HEK293 (cell line): ENCODE measurements at regions not wholly inside any gene's neighbourhood (a gene's known extent, or its start where the extent isn't known, plus 50 kb on each side); places are given as distances from the start of the nearest gene placed in this dataset.
"Not testable (repeated sequence)": the region's sequence is repeated elsewhere in the genome, so short reads cannot be mapped to it uniquely, and the experiment has no call there.

ENCODE experiments used
- CTCF ChIA-PET: fragments of 350-600 bp; formaldehyde crosslinking; extraction: SDS; loops from one replicate; lab custom pipeline; 2021; ENCODE audit warnings: antibody characterized with exemption; lab: Yijun Ruan, JAX
- POLR2A ChIA-PET: fragments of 300-600 bp; formaldehyde crosslinking; extraction: SDS; loops from one replicate; lab custom pipeline; 2020; ENCODE audit warnings: antibody characterized with exemption, inconsistent platforms; lab: Yijun Ruan, JAX
- H3K27ac ChIP-seq: fragments of 200-500 bp; sonication (Bioruptor generic); 2 replicates; pipeline ENCODE4 v1.5.1; 2014; ENCODE audit warnings: low read depth, low read length, control low read depth, inconsistent platforms; ENCODE audit errors: extremely low read depth
- H3K36me3 ChIP-seq, 2 experiments: fragments of 200-500 bp in 1 of 2; sonication (Bioruptor generic) in 1 of 2; 1 replicate in 1 of 2; 2 replicates in 1 of 2; pipeline ENCODE4 v1.5.1; 2014 to 2017; ENCODE audit warnings: inconsistent platforms in 2 of 2, low read length in 2 of 2; ENCODE audit not compliant: control insufficient read depth in 2 of 2, insufficient read depth in 1 of 2
- H3K4me1 ChIP-seq: fragments of 200-500 bp; sonication (Bioruptor generic); 2 replicates; pipeline ENCODE4 v1.5.1; 2014; ENCODE audit warnings: mild to moderate bottlenecking, low read length, inconsistent platforms; ENCODE audit not compliant: control insufficient read depth, insufficient read depth
- H3K4me3 ChIP-seq: 2 replicates; pipeline ENCODE4 v1.5.1; 2011; ENCODE audit warnings: low read depth, mild to moderate bottlenecking, control low read depth, low read length, moderate library complexity
- H3K9me3 ChIP-seq: fragments of 200-500 bp; sonication (Bioruptor generic); 2 replicates; pipeline ENCODE4 v1.5.1; 2014; ENCODE audit warnings: low read depth, low read length, inconsistent platforms; ENCODE audit not compliant: control insufficient read depth, insufficient read depth
- CTCF ChIP-seq: fragments of 450-650 bp; formaldehyde crosslinking; IDR thresholded peaks from 2 replicates; pipeline ENCODE4 v1.5.1; 2016; ENCODE audit warnings: missing biosample characterization, missing genetic modification characterization
- KLF17 ChIP-seq: fragments of 450-650 bp; formaldehyde crosslinking; IDR thresholded peaks from 2 replicates; pipeline ENCODE4 v1.5.1; 2016; ENCODE audit warnings: missing biosample characterization, missing genetic modification characterization
- ZFP37 ChIP-seq: fragments of 450-650 bp; formaldehyde crosslinking; IDR thresholded peaks from 2 replicates; pipeline ENCODE4 v1.5.1; 2016; ENCODE audit warnings: missing biosample characterization, missing genetic modification characterization
- ZNF132 ChIP-seq: fragments of 450-650 bp; formaldehyde crosslinking; IDR thresholded peaks from 2 replicates; pipeline ENCODE4 v1.5.1; 2017; ENCODE audit warnings: missing biosample characterization, missing genetic modification characterization, borderline replicate concordance
- ZNF2 ChIP-seq: fragments of 450-650 bp; formaldehyde crosslinking; IDR thresholded peaks from 2 replicates; pipeline ENCODE4 v1.5.1; 2016; ENCODE audit warnings: missing biosample characterization, missing genetic modification characterization
- ZNF202 ChIP-seq: fragments of 450-650 bp; formaldehyde crosslinking; IDR thresholded peaks from 2 replicates; pipeline ENCODE4 v1.5.1; 2016; ENCODE audit warnings: missing biosample characterization, missing genetic modification characterization, borderline replicate concordance
- ZNF302 ChIP-seq: fragments of 450-650 bp; formaldehyde crosslinking; IDR thresholded peaks from 2 replicates; pipeline ENCODE4 v1.5.1; 2016; ENCODE audit warnings: missing biosample characterization, missing genetic modification characterization, low read depth
- ZNF391 ChIP-seq: fragments of 450-650 bp; formaldehyde crosslinking; IDR thresholded peaks from 2 replicates; pipeline ENCODE4 v1.5.1; 2016; ENCODE audit warnings: low read depth, missing biosample characterization, missing genetic modification characterization, borderline replicate concordance
- ZNF426 ChIP-seq: fragments of 450-650 bp; formaldehyde crosslinking; IDR thresholded peaks from 2 replicates; pipeline ENCODE4 v1.5.1; 2017; ENCODE audit warnings: missing biosample characterization, missing genetic modification characterization, mild to moderate bottlenecking, inconsistent platforms, moderate library complexity
- ZNF48 ChIP-seq: fragments of 450-650 bp; formaldehyde crosslinking; IDR thresholded peaks from 2 replicates; pipeline ENCODE4 v1.5.1; 2016; ENCODE audit warnings: missing biosample characterization, missing genetic modification characterization
- ZNF548 ChIP-seq: fragments of 450-650 bp; formaldehyde crosslinking; IDR thresholded peaks from 2 replicates; pipeline ENCODE4 v1.5.1; 2016; ENCODE audit warnings: missing biosample characterization, missing genetic modification characterization
- ZNF549 ChIP-seq: fragments of 450-650 bp; IDR thresholded peaks from 2 replicates; pipeline ENCODE4 v1.5.1; 2018; ENCODE audit warnings: missing biosample characterization, missing genetic modification characterization, mild to moderate bottlenecking, inconsistent platforms, moderate library complexity
- ZNF560 ChIP-seq: fragments of 450-650 bp; formaldehyde crosslinking; IDR thresholded peaks from 2 replicates; pipeline ENCODE4 v1.5.1; 2017; ENCODE audit warnings: missing biosample characterization, missing genetic modification characterization, borderline replicate concordance
- ZNF571 ChIP-seq: fragments of 450-650 bp; formaldehyde crosslinking; IDR thresholded peaks from 2 replicates; pipeline ENCODE4 v1.5.0; 2017; ENCODE audit warnings: missing biosample characterization, missing genetic modification characterization
- ZNF600 ChIP-seq: fragments of 450-650 bp; formaldehyde crosslinking; IDR thresholded peaks from 2 replicates; pipeline ENCODE4 v1.5.1; 2016; ENCODE audit warnings: missing biosample characterization, missing genetic modification characterization
- ZNF654 ChIP-seq: fragments of 450-650 bp; formaldehyde crosslinking; IDR thresholded peaks from 2 replicates; pipeline ENCODE4 v1.5.1; 2016; ENCODE audit warnings: low read depth, missing biosample characterization, missing genetic modification characterization
- ZNF660 ChIP-seq: fragments of 450-650 bp; IDR thresholded peaks from 2 replicates; pipeline ENCODE4 v1.5.1; 2018; ENCODE audit warnings: missing biosample characterization, mild to moderate bottlenecking, missing genetic modification characterization
- ZNF843 ChIP-seq: fragments of 450-650 bp; formaldehyde crosslinking; IDR thresholded peaks from 2 replicates; pipeline ENCODE4 v1.5.1; 2016; ENCODE audit warnings: missing biosample characterization, missing genetic modification characterization

GRCh38 chr10:25869609-25870008, 64.4 kb upstream of the MYO3A start:
- H3K36me3 ChIP-seq = no peaks in the 10 kb centered on the region
- TF ChIP-seq ZNF426 (tag by site-specific recombination) (no peak), ZNF48 (tag by site-specific recombination) (no peak), ZNF202 (tag by site-specific recombination) (no peak), ZNF843 (tag by site-specific recombination) (no peak), ZNF548 (tag by site-specific recombination) (no peak)
- TF ChIP-seq, all 188 proteins: peak for 0
- CTCF ChIA-PET = no interaction called here
- Histone ChIP-seq H3K4me3 (no peak overlapping the region), H3K4me1 (no peaks in the 10 kb centered on the region; the same call in 1 of the 2 replicates), H3K9me3 (no peaks in the 10 kb centered on the region), H3K27ac (no peak overlapping the region)
- POLR2A ChIA-PET = no interaction called here

- H3K36me3 ChIP-seq, H3K4me3 ChIP-seq, H3K27ac ChIP-seq, H3K4me1 ChIP-seq, H3K9me3 ChIP-seq, POLR2A ChIA-PET: not testable (repeated sequence)
- CTCF ChIA-PET = interaction anchor here (0.6 to 3.5 kb wide), 12 partner anchors 8 to 683 kb away, joined by 3 to 39 read pairs (median 4); no protein-coding TSS in a partner anchor
Measured at GRCh38 chr10:25874402-25874801, 59.6 kb upstream of the MYO3A start.

- ChIA-PET CTCF (interaction anchor here (0.5 to 3.5 kb wide), 42 partner anchors 9 to 792 kb away, joined by 3 to 39 read pairs (median 3); no protein-coding TSS in a partner anchor), POLR2A (interaction anchor here (0.5 kb wide), 1 partner anchor 35 kb away, joined by 3 read pairs; no protein-coding TSS in a partner anchor)
- H3K9me3 ChIP-seq = no peaks in the 10 kb centered on the region
- no peak overlapping the region for H3K4me3 ChIP-seq
- H3K27ac ChIP-seq = no peak overlapping the region
- no peak for TF ChIP-seq ZNF571 (tag by site-specific recombination)
- no peak for TF ChIP-seq ZFP37 (tag by site-specific recombination)
- peak; percentile 76 for TF ChIP-seq ZNF654 (tag by site-specific recombination)
- no peak for TF ChIP-seq ZNF600 (tag by site-specific recombination)
- peak; percentile 67 for TF ChIP-seq ZNF660 (tag by site-specific recombination)
- no peak for TF ChIP-seq ZNF132 (tag by site-specific recombination)
- TF ChIP-seq KLF17 = no peak
- peak; percentile 29; the same call in 1 of the 2 replicates for TF ChIP-seq CTCF (tag by site-specific recombination)
- no peak for TF ChIP-seq ZNF302
- TF ChIP-seq ZNF391 (tag by site-specific recombination) = no peak
- no peak for TF ChIP-seq ZNF549 (tag by site-specific recombination)
- peak; percentile 48; the same call in 1 of the 2 replicates for TF ChIP-seq ZNF2
- no peak for TF ChIP-seq ZNF560
- no peaks in the 10 kb centered on the region for H3K36me3 ChIP-seq
- H3K4me1 ChIP-seq = no peaks in the 10 kb centered on the region
Measured at GRCh38 chr10:25875556-25876165, 58.4 kb upstream of the MYO3A start.
